Adipose tissue (tissue), 3 donors: ENCODE measurements at regions not wholly inside any gene's neighbourhood (a gene's known extent, or its start where the extent isn't known, plus 50 kb on each side); places are given as distances from the start of the nearest gene placed in this dataset.

Experiments
- H3K27ac ChIP-seq: one replicate; pipeline ENCODE4 v1.5.1; 2013; ENCODE audit warnings: low read depth, low read length
- WGBS, 3 donors: extraction: QIAGEN DNeasy Blood & Tissue Kit; methylation state at CpG; one replicate each; pipeline ENCODE4 v1.1.7; 2013; 5-methylcytosine and 5-hydroxymethylcytosine counted together
- donor health status: healthy with polysubstance abuse.
- donor health status: Bipolar disorder and iron deficiency.
- donor health status: healthy.

DNA sequence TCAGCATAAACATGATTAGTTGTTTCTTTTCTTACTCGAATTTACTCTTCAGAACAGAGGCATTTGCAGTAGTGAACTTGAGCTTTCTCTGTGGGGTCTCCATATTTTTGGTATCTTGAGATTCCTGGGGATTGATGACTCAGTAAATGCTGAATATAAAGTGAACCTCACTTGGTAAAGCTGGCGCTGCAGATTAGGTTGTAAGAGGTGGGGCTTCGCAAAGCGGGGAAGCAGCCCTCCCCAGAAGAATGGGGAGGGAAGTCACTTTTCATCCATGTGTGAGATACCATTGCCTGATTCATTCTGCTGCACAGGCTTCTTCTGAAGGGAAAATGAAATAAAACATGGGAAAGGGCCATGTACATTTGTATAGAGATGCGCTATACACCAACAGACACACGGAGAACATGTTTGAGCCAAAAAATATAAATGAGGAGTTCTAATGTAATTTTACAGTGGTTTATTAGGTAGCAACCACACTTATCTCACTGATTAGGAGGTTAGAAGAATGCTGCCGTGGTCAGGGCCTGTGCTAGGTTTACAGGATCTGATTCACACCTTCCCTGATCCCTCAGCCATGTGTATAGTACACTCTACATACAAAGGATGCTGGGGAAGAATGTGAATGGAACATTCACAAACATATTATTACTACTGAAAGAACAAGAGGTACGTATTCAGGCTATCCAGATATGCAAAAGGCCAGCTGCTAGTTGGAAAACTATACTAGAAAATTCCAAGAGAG, 63.5 kb downstream of the DNTTIP2 start:
- WGBS, 3 donors = 72 to 81% (median 80%) methylated on average over 8 of the region's 8 CpGs
- H3K27ac ChIP-seq = no peak overlapping the region

DNA sequence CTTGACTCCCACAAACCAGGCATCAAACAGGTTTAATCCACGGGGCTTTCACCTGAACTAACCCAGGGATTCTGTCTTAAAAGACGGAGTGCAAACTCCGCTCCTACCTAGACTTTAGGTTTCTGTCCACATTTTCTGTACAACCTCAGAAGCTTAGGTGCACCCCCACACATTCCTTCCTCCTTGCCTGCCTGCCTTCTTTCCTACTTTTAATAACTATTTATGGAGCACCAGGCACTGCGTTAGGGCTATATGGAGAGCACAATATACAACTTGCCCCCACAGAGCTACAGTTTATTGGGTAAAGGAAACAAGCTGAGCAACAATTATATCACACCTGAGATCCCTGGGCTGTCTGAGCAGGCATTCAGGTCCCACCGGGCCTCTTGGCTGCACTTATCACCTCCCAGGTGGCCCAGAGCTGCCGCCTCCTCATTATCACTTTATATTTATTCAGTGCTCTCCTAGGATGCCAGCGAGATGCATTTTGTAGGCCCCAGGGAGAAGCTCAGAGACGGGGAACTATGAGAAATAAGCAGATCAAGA, 64.1 kb downstream of the DNTTIP2 start:
- H3K27ac ChIP-seq = no peak overlapping the region
- WGBS, 3 donors = 66 to 76% (median 74%) methylated on average over 8 of the region's 8 CpGs

DNA sequence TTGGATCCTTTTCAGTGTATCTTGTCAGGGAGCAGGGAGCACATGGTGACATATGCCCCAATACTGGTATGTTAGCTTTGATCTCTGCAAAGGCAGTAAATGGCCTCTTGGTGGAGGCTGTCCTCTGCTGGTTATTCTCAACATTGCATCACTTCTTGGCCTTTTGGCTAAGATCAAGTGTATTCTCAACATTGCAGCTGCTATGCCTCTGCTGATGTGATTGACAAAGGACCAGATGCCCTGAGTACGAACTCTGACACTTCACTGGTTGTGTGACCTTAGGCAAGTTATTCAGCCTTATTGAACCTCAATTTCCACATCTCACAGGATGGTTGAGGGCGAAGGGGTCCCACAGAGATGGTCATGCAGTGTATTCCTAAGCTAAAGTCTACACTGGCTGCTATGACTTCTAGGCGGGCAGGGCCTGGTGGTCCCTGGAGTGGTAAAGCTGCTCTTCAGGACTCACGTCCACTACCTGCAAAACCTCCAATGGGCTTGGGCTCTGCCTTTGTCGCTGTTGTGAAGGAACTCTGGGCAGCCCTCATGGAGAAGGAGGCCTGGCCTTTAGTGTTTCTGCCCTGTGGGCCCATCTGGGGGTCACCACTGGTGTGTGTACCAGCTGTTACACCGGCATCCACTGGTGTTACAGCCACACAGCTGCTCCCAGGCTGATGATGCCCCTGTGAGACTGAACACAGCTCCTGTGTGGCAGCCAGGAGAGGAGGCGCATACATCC, 64.8 kb downstream of the DNTTIP2 start:
- H3K27ac ChIP-seq = no peak overlapping the region
- WGBS, 3 donors = 71 to 80% (median 77%) methylated on average over 7 of the region's 7 CpGs

DNA sequence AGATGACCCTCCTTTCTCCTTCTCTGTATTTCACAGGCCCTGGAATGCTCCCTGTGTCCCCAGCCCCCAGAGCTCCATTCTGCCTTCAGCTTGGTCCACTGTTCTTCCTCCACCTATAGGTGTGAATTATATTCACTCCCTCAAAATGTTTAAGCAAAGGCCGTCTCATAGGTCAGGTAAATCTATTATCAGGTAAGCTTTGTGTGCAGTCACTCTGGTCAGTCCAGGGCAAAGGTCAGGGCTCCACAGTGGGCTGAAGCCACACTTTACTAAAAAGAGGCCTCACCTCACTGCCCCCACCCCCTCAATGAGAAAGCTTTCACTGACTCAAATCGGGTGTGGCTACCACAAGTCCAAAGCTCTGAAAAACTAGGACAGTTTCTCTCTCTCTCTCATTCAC, 65.9 kb downstream of the DNTTIP2 start:
- no peak overlapping the region for H3K27ac ChIP-seq
- WGBS, 3 donors = 84 to 93% (median 88%) methylated on average over 2 of the region's 2 CpGs

DNA sequence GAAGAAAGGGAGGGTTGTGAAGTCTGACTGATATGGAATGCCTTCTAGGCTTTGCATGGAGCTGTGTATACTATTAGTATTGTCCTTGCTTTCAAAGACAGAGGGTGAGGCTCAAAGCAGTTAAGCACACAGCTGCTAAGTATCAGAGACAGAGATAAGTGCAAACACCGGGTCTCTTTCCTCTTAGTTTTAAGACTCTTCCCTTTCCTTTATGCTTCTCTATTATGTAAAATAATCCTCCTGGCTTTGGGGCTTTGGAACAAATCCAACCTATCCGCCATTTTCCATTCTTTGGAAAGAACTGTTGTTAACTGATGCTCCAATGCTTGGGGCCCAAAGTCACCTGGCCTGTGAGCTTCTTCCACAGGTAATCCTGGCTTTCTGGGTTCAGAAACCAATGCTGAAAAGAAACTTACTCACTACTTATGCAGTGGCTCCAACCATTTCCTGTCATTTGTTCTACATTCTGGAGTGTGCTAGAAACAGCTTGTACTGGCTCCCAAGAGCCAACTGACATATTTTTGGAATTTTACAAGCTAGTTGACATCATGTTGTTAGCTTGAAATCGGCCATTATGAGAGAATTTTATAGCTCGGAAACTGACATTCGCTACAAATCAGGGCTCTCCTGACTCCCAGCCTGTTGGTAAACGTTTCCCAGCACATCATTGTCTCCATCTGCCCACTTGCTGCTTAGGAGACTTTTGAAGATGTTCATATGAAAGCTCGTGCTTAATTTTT, 67.5 kb downstream of the DNTTIP2 start:
- H3K27ac ChIP-seq = no peak overlapping the region
- WGBS, 3 donors = 68 to 78% (median 74%) methylated on average over 7 of the region's 7 CpGs

DNA sequence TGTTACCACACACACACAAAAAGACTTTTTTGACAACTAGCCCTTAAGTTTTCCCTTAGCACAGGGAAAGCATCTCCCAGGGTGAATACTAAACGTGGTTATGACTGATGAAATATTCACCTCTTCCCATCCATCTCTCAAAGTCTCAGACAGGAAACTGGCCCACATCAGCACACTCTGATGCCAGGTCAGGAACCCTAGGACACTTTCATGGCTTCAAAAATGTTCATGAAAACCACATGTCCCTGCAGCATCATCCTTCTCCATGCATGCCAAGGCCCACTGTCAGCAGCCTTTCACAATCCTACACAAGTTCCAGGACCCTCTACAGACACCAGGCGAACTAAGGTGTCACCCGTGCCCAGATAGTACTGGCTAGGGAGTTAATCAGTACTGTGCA, 68.7 kb downstream of the DNTTIP2 start:
- 67 to 76% (median 73%) methylated on average over 3 of the region's 3 CpGs for WGBS, 3 donors
- H3K27ac ChIP-seq = no peak overlapping the region

DNA sequence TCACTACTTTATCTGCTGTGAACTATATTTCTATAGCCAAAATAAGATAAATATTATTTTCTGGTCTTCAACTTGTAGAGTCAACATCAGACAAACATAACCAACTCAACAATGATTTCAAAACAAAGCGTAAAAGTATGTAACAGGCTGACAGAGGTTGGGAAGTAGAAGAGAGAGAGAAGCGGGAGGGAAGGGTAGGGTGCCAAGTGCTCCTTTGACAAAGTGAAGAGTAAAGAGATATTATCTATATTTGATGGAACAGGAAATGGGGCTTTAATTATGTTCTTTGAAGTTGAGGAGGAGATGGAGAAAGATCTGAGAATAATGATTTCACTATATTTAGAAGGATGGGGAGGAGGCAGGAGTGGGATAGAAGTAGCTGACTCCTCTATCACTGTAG, 70.1 kb downstream of the DNTTIP2 start:
- 92 to 100% (median 96%) methylated on average over 2 of the region's 2 CpGs for WGBS, 3 donors
- H3K27ac ChIP-seq = no peak overlapping the region

DNA sequence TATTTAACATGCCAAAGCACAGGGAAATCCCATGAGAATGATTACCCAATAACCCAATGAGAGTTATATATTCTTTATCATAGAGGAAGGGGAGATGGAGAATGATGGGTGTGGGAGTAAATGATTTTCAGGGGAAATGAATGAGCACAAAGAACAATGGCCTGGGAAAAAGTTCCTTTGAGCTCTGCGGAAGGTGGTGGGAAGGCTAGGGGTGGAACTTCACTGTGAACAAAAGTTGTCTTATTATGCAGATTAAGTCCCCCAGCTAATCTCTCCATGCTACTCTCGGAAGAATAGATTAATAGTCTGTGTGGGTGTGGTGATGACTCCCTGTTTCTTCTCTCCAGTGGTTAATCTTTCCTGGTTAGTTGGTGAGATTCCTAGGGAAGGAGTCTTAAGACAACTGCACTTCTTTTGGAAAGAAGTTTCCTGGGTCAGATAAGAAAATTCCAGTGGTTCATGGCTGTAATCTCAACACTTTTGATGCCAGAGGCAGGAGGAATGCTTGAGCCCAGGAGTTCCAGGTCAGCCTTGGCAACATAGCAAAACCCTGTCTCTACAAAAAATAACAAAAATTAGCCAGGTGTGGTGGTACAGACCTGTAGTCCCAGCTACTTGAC, 71.6 kb downstream of the DNTTIP2 start:
- WGBS, 3 donors = 87 to 95% (median 90%) methylated on average over 2 of the region's 2 CpGs
- H3K27ac ChIP-seq = no peak overlapping the region

DNA sequence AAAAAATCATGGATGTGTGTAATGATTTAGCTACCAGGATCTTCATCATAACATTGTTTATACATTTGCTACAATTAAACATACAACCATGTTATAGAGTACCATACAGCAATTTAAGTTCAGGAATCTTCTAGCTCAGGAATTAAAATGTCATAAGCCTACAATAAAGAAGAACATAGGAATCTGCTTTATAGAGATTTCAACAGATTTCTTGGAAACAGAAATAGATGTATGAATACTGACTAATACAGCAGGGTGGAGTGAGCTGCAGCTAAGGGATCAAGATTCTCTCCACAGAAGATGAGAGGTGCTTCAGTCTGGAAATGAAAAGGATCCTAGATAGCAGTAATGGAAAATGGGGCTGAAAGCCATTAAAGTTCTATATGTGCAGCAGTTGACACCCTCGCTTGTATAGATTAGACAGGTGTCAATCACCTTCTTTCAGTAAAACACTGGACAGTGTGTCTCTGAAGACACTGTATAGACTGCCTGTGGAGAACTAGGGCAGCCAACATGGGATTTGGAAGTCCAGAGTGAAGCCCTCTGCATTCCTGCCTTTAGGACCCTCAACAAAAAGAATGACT, 73.9 kb downstream of the DNTTIP2 start:
- H3K27ac ChIP-seq = no peak overlapping the region
- WGBS, 3 donors = 90 to 100% (median 98%) methylated on average over 1 of the region's 1 CpG

DNA sequence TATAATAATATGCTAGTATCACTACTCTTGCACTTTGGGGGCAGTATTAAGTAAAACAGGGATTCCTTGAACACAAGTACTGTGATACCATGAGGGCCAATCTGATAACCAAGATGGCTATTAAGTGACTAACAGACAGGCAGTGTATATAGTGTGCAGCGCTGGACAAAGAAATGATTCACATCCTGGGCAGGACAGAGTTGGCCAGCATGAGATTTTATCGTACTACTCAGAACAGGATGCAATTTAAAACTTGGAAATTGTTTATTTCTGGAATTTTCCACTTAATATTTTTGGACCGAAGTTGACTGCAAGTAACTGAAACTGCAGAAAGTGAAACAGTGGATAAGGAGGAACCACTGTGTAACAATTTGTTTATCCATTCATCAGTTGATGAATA, 74.6 kb downstream of the DNTTIP2 start:
- WGBS, 3 donors = 38 to 74% (median 40%) methylated on average over 3 of the region's 3 CpGs
- no peak overlapping the region for H3K27ac ChIP-seq

DNA sequence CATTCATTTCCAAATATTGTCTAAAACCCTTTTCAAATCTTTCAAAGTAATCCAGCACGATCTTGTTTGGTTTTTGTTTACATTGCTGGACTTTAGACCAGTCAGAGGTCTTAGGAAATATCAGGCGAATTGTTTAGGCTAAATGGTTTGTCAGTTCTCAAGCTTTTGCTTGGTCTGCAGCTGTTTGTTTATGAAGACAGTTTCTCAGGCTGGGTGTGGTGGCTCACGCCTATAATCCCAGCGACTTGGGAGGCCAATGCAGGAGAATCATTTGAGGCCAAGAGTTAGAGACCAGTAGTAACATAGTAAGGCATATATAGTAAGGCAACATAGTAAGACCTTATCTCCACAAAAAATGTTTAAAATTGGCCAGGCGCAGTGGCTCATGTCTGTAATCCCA, 77.5 kb downstream of the DNTTIP2 start:
- WGBS, 3 donors = 85 to 93% (median 92%) methylated on average over 5 of the region's 5 CpGs
- H3K27ac ChIP-seq = no peak overlapping the region

DNA sequence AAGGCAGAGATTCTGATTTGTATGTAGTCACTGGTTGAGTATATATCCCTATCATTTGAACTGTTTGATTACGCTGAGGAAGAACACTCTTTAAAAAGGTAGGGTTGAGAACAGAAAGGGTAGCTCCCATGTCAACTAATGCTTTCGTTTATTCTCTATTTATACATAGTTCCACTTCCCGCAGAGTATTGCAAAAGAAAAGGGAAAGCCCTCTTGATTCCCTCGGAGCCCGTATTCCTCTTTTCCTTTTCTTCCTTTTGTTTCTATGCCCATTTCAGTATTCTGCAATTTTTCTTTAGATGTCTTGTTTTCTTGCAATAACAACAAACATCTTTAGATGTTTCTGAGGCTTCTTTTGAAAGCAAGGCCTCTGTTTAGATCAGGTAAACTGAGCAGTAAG, 78.2 kb downstream of the DNTTIP2 start:
- no peak overlapping the region for H3K27ac ChIP-seq
- 83 to 92% (median 90%) methylated on average over 5 of the region's 5 CpGs for WGBS, 3 donors

DNA sequence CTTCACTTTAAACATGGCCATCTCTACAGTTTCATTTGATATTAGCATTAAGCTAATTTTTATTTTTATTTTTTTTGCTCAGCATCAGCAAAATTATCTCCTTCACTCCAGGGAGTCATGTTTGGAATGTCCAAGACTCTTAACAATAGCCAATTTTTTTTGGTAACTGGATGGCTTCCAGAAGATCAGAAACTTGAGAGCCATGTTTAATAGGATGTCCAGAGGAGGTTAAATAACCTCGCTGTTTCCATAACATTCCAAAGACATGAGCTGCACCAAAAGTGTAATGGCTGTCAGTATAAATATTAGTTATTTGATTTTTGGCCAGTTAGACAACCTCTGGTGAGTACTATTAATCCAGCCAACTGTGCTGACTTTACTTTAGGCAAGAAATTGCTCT, 80.7 kb downstream of the DNTTIP2 start:
- whole genome bisulfite sequencing, 3 donors = 36 to 75% (median 36%) methylated on average over 1 of the region's 1 CpG
- H3K27ac ChIP-seq = no peak overlapping the region

DNA sequence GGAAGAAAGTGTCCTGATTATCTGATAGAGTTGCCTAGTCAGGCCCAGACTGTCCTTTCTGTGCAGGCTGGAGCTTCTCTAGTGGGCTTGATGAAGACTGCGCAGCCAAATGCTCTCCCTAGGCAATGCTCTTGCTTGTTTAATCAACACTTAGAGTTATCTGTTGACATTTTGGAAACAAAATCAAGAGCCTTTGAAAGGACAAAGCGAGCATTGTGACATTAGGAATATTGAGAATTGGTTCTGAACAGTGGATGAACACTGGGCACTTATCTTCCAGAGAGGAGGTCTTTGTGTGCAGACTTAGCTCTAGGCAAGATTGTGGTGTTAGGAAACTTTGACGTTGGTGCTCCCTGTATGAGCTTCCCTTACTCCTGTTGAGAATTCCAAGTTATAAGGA, 94.5 kb downstream of the DNTTIP2 start:
- no peak overlapping the region for H3K27ac ChIP-seq
- WGBS, 3 donors = 90 to 95% (median 94%) methylated on average over 3 of the region's 3 CpGs

DNA sequence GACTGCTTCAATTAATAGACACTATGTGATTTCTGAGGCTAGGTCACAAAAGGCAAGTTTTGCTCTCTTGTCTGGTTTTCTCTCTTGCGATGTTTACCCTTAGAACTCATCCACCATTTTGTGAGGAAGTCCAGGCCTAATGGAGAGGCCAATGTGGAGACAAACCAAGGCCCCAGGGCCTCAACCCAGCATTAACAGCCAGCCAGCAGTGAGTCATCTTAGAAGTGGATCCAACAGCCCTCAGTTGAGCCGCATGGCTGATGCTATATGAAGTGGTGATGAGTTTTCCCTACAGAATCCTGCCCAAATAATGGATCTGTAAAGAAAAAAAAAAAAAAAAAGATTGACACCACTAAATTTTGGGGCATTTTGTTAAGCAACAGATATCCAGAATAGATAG, 95.1 kb downstream of the DNTTIP2 start:
- WGBS, 3 donors = 95 to 100% (median 97%) methylated on average over 2 of the region's 2 CpGs
- H3K27ac ChIP-seq = no peak overlapping the region

DNA sequence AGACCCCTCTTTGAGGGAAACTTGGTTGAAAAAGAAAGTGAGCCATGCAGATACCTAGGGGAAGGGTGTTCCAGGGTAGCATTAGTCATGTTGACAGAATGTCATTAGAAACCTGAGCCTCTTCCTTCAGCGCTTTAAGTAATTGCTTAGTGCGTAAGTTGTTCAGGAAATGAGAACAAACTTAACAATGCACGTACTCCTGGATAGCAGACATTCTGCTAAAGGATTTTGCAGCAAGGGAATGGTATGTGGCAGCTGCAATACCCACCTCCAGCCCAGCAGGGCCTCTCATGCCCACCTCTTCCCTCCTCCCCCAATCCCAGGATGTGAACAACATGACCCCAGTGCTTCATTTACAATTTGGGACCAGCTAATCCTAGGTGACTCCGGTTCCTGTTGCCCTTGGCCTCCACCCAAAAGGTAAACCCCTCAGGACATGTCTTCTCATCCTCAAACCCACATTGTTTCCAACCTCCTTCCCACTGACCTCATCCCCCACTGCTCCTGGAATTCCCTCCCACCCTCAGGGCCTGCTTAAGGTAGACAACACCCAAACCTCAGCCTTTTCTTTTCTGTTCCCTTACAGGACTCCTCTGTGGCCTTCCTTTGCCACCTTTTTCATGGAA, 98.0 kb upstream of the BCAR3 start:
- H3K27ac ChIP-seq = no peak overlapping the region
- WGBS, 3 donors = 79 to 89% (median 83%) methylated on average over 4 of the region's 4 CpGs

DNA sequence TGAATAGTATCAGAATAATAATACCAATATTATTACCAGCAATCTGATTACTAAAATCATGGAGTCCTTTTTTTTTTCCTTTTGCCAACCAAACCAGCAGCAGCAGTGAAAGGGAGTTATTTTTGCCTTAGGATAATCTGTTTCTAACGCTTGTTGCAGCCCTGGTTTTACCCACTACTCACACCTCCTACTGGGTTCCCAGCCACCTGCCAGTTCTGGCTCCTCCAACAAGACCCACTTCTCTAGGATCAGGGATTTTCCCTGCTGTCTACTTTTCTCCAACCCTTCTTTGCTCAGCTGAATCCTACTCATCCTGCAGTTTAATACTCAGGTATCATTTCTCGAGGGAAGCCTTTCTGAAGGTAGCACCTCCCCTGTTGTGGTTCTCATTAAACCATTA, 96.8 kb upstream of the BCAR3 start:
- H3K27ac ChIP-seq = no peak overlapping the region
- 97 to 98% (median 97%) methylated on average over 2 of the region's 2 CpGs for WGBS, 3 donors

DNA sequence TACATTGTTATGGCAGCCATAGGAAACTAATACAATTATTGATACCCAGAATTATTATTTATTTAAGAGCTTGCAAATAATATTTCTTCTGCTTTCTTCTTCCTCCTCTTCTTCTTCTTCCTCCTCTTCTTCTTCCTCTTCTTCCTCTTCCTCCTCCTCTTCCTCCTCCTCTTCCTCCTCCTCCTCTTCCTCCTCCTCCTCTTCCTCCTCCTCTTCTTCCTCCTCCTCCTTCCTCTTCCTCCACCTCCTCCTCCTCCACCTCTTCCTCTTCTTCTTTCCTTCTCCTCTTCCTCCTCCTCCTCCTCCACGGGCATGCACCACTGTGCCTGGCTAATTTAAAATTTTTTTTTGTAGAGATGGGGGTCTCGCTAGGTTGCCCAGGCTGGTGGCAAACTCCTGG, 95.6 kb upstream of the BCAR3 start:
- WGBS, 3 donors = 75 to 85% (median 81%) methylated on average over 2 of the region's 2 CpGs
- H3K27ac ChIP-seq = no peak overlapping the region
